Lung microvascular endothelial cell (primary cell): ENCODE measurements at regions not wholly inside any gene's neighbourhood (a gene's known extent, or its start where the extent isn't known, plus 50 kb on each side); places are given as distances from the start of the nearest gene placed in this dataset.

Experiments used
- DNase-seq, 2 donors: peaks; one replicate each; pipeline versions ENCODE4 v3.0.0 to v3.0.0-alpha.2; 2010; ENCODE audit warnings: low read depth in 2 of 2

GRCh38 chr3:101172516-101172915 is 147.9 kb downstream of the IMPG2 start:
- DNase-seq = no peak

- no peak for DNase-seq
Measured at GRCh38 chr3:101171681-101172191, 148.6 kb downstream of the IMPG2 start.

- no peak for DNase-seq
Measured at GRCh38 chr3:101170806-101171558, 149.4 kb downstream of the IMPG2 start.

- peak; percentile 20 to 25 for DNase-seq
Measured at GRCh38 chr3:101170062-101170771, 150.2 kb downstream of the IMPG2 start.

- no peak for DNase-seq
Measured at GRCh38 chr3:101169516-101169915, 150.9 kb downstream of the IMPG2 start.

- no peak for DNase-seq
Measured at GRCh38 chr3:101167376-101167775, 153.0 kb downstream of the IMPG2 start.

- DNase-seq = no peak
Measured at GRCh38 chr3:101166150-101166549, 154.2 kb downstream of the IMPG2 start.

GRCh38 chr3:101163554-101163953 is 156.8 kb downstream of the IMPG2 start:
- no peak for DNase-seq

- DNase-seq = no peak
Measured at GRCh38 chr3:101159478-101159877, 160.9 kb downstream of the IMPG2 start.

GRCh38 chr3:101158374-101158773 is 162.0 kb downstream of the IMPG2 start:
- no peak for DNase-seq

GRCh38 chr3:101156787-101157345 is 163.5 kb downstream of the IMPG2 start:
- DNase-seq = no peak

- DNase-seq = no peak
Measured at GRCh38 chr3:101155825-101156224, 162.6 kb upstream of the ABI3BP start.

GRCh38 chr3:101154401-101154800 is 161.2 kb upstream of the ABI3BP start:
- DNase-seq = no peak

GRCh38 chr3:101151286-101151913 is 158.2 kb upstream of the ABI3BP start:
- DNase-seq = no peak

GRCh38 chr3:101150504-101150903 is 157.3 kb upstream of the ABI3BP start:
- no peak for DNase-seq

GRCh38 chr3:101149707-101150106 is 156.5 kb upstream of the ABI3BP start:
- DNase-seq = no peak

GRCh38 chr3:101149251-101149650 is 156.0 kb upstream of the ABI3BP start:
- DNase-seq = no peak

- DNase-seq = no peak
Measured at GRCh38 chr3:101148001-101148400, 154.8 kb upstream of the ABI3BP start.

- no peak for DNase-seq
Measured at GRCh38 chr3:101146946-101147345, 153.7 kb upstream of the ABI3BP start.

GRCh38 chr3:101144105-101144504 is 150.9 kb upstream of the ABI3BP start:
- DNase-seq = no peak

- DNase-seq = no peak
Measured at GRCh38 chr3:101143012-101143411, 149.8 kb upstream of the ABI3BP start.

GRCh38 chr3:101142160-101142559 is 148.9 kb upstream of the ABI3BP start:
- no peak for DNase-seq
